ENCODE measurements at regions not wholly inside any gene's neighbourhood (a gene's known extent, or its start where the extent isn't known, plus 50 kb on each side); places are given as distances from the start of the nearest gene placed in this dataset.

DNA sequence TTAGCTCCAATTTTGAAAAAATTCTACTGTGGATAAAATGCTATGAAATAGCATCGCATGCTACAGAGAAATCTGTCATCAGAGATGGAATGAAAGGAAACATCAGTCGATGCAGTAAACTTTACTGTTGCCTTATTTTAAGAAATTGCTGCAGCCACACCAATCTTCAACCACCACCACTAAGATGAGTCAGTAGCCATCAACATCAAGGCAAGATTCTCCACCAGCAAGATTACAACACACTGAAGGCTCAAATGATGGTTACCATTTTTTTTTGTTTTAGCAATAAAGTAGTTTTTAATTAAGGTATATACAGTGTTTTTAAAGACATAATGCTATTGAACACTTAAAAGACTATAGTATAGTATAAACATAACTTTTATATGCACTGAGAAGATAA lies 95.6 kb upstream of the JUN start:
- POLR2A ChIA-PET (ENCODE audit: partially characterized antibody): no interaction called here
- no peak overlapping the region for H2AFZ ChIP-seq (ENCODE audit: low read length)
- no peak overlapping the region for H3K4ac ChIP-seq (replicated peaks; ENCODE audit: insufficient read length, low read depth, low read length)
- peaks cover 0 to 12% (median 4%) of the 10 kb centered on the region in 4 experiments; a peak in 4 of 7 replicates for H3K4me1 ChIP-seq (replicated peaks in 1 of 4; ENCODE audit: control insufficient read depth in 3 of 4, insufficient read depth in 4 of 4, low read length in 3 of 4)
- no peaks in the 10 kb centered on the region for H3K23me2 ChIP-seq (ENCODE audit: low read depth, low read length)
- H3K9me3 ChIP-seq (ENCODE audit: insufficient read depth in 2 of 2, low read depth in 1 of 2, low read length in 1 of 2): no peaks in the 10 kb centered on the region
- H3K79me2 ChIP-seq (ENCODE audit: control insufficient read depth in 1 of 2, insufficient read depth in 2 of 2, low read length in 2 of 2): no peaks in the 10 kb centered on the region
- no peak overlapping the region for H3K4me2 ChIP-seq (ENCODE audit: insufficient read depth in 1 of 2, low read depth in 2 of 2, low read length in 2 of 2)
- H3K56ac ChIP-seq (replicated peaks; ENCODE audit: insufficient read length, low read depth, low read length): no peak overlapping the region
- no peak overlapping the region for H3K27ac ChIP-seq (ENCODE audit: low read depth, low read length)
- FAIRE-seq: no peak
- no peak overlapping the region for H2BK15ac ChIP-seq (ENCODE audit: low read length)
- no peaks in the 10 kb centered on the region for H4K20me1 ChIP-seq (replicated peaks in 1 of 2; ENCODE audit: control insufficient read depth in 1 of 2, insufficient read depth in 2 of 2, low read length in 2 of 2)
- no peak overlapping the region for H4K8ac ChIP-seq (ENCODE audit: extremely low read depth, insufficient read depth, low read length)
- no peaks in the 10 kb centered on the region for H3K36me3 ChIP-seq (ENCODE audit: control insufficient read depth in 2 of 4, insufficient read depth in 4 of 4, low read length in 3 of 4)
- no peak overlapping the region for H3K23ac ChIP-seq (ENCODE audit: insufficient read length)
- H3K79me1 ChIP-seq (ENCODE audit: low read depth, low read length): no peaks in the 10 kb centered on the region
- no peak overlapping the region for H3K14ac ChIP-seq (ENCODE audit: insufficient read length)
- no peak overlapping the region for H2BK120ac ChIP-seq (replicated peaks; ENCODE audit: low read depth, low read length)
- H3K18ac ChIP-seq (ENCODE audit: extremely low read depth, low read length): no peak overlapping the region
- CTCF ChIA-PET (ENCODE audit: partially characterized antibody): no interaction called here
- H4K5ac ChIP-seq (ENCODE audit: insufficient read length, low read depth, low read length): no peak overlapping the region
- H3K9ac ChIP-seq (replicated peaks in 1 of 4; ENCODE audit: extremely low read depth in 1 of 4, low read depth in 3 of 4, low read length in 3 of 4): no peak overlapping the region
- no peak overlapping the region for H2BK20ac ChIP-seq (ENCODE audit: low read length)
- no peak overlapping the region for H2BK12ac ChIP-seq (ENCODE audit: low read depth, low read length)
- WGBS, 2 experiments (ENCODE audit: extremely low coverage in 1 of 2, insufficient coverage in 1 of 2, insufficient read length in 1 of 2, insufficient replicate concordance in 2 of 2, low coverage in 1 of 2, low lambda C conversion rate in 2 of 2, missing lambda C conversion rate in 1 of 2): 96% methylated on average over 2 of the region's 2 CpGs; no CpG with 5 or more reads in 1 of the 2 experiments
- DNase-seq (ENCODE audit: low read depth in 1 of 2, low spot score in 2 of 2): no peak
- no peaks in the 10 kb centered on the region for H3K27me3 ChIP-seq (replicated peaks in 1 of 4; ENCODE audit: control insufficient read depth in 3 of 4, extremely low read depth in 1 of 4, insufficient read depth in 3 of 4, low read length in 3 of 4)
- H4K91ac ChIP-seq (replicated peaks; ENCODE audit: insufficient read length, low read length): no peak overlapping the region
- no peak overlapping the region for H2BK5ac ChIP-seq (ENCODE audit: low read depth, low read length)
- H2AK5ac ChIP-seq (ENCODE audit: low read depth, low read length): no peak overlapping the region
- H3K4me3 ChIP-seq (ENCODE audit: extremely low read depth in 1 of 4, insufficient read depth in 2 of 4, low read depth in 3 of 4, low read length in 4 of 4): no peak overlapping the region
- no peak for TF ChIP-seq FOSL1 (IDR thresholded peaks at IDR 0.05; ENCODE audit: insufficient read depth, low read depth, low read length)
- no peak for TF ChIP-seq SIX5 (IDR thresholded peaks at IDR 0.05; ENCODE audit: low read depth, low read length)
- TF ChIP-seq MAFK (IDR thresholded peaks at IDR 0.05; ENCODE audit: low read depth, low read length): no peak
- no peak for TF ChIP-seq CBX5 (IDR thresholded peaks at IDR 0.05; ENCODE audit: low read depth, low read length)
- TF ChIP-seq TEAD4 (IDR thresholded peaks at IDR 0.05; ENCODE audit: low read depth, low read length): no peak
- TF ChIP-seq BCL11A (IDR thresholded peaks at IDR 0.05; ENCODE audit: low read depth in 2 of 2, low read length in 2 of 2): no peak
- no peak for TF ChIP-seq TAF1 (IDR thresholded peaks at IDR 0.05; ENCODE audit: low read depth, low read length)
- TF ChIP-seq EGR1 (IDR thresholded peaks at IDR 0.05; ENCODE audit: borderline replicate concordance, low read depth, low read length): no peak
- TF ChIP-seq HDAC2 (IDR thresholded peaks at IDR 0.05; ENCODE audit: borderline replicate concordance in 1 of 2, low read depth in 2 of 2, low read length in 2 of 2): no peak
- TF ChIP-seq KDM5A (IDR thresholded peaks at IDR 0.05; ENCODE audit: low read length): no peak
- TF ChIP-seq, protein P1, sequence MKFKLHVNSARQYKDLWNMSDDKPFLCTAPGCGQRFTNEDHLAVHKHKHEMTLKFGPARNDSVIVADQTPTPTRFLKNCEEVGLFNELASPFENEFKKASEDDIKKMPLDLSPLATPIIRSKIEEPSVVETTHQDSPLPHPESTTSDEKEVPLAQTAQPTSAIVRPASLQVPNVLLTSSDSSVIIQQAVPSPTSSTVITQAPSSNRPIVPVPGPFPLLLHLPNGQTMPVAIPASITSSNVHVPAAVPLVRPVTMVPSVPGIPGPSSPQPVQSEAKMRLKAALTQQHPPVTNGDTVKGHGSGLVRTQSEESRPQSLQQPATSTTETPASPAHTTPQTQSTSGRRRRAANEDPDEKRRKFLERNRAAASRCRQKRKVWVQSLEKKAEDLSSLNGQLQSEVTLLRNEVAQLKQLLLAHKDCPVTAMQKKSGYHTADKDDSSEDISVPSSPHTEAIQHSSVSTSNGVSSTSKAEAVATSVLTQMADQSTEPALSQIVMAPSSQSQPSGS (IDR thresholded peaks at IDR 0.05; ENCODE audit: low read length): no peak
- no peak for TF ChIP-seq EZH2 (IDR thresholded peaks at IDR 0.05; ENCODE audit: low read depth, low read length, severe bottlenecking)

Measured in H1 (cell line).